ENCODE measurements at regions not wholly inside any gene's neighbourhood (a gene's known extent, or its start where the extent isn't known, plus 50 kb on each side); places are given as distances from the start of the nearest gene placed in this dataset.

- no peak overlapping the region for H3K27ac Mint-ChIP-seq
- no peaks in the 10 kb centered on the region for H3K4me1 Mint-ChIP-seq
- ATAC-seq = no peak
- H3K4me3 Mint-ChIP-seq = no peak overlapping the region
- H3K9me3 ChIP-seq (ENCODE audit: control insufficient read depth, low read length, poor library complexity, severe bottlenecking) = no peaks in the 10 kb centered on the region
- H3K27me3 Mint-ChIP-seq = no peaks in the 10 kb centered on the region
- H3K36me3 Mint-ChIP-seq (ENCODE audit: low read depth) = no peaks in the 10 kb centered on the region
- DNase-seq = no peak
These were observed 469.0 kb downstream of the CDH9 start for GRCh38 chr5:26569241-26569928.

GRCh38 chr5:26568316-26568715, 470.1 kb downstream of the CDH9 start:
- ATAC-seq (no peak), DNase-seq (no peak)
- no peak overlapping the region for H3K4me3 Mint-ChIP-seq
- H3K36me3 Mint-ChIP-seq (ENCODE audit: low read depth) = no peaks in the 10 kb centered on the region
- no peak overlapping the region for H3K27ac Mint-ChIP-seq
- H3K9me3 ChIP-seq (ENCODE audit: control insufficient read depth, low read length, poor library complexity, severe bottlenecking) = no peaks in the 10 kb centered on the region
- H3K4me1 Mint-ChIP-seq = no peaks in the 10 kb centered on the region
- H3K27me3 Mint-ChIP-seq = no peaks in the 10 kb centered on the region

GRCh38 chr5:26563979-26564378, 474.4 kb downstream of the CDH9 start:
- ATAC-seq = no peak
- H3K4me3 Mint-ChIP-seq = no peak overlapping the region
- no peak for DNase-seq
- H3K36me3 Mint-ChIP-seq (ENCODE audit: low read depth) = no peaks in the 10 kb centered on the region
- no peak overlapping the region for H3K27ac Mint-ChIP-seq
- H3K27me3 Mint-ChIP-seq = no peaks in the 10 kb centered on the region
- no peaks in the 10 kb centered on the region for H3K9me3 ChIP-seq (ENCODE audit: control insufficient read depth, low read length, poor library complexity, severe bottlenecking)
- H3K4me1 Mint-ChIP-seq = no peaks in the 10 kb centered on the region

- no peaks in the 10 kb centered on the region for H3K36me3 Mint-ChIP-seq (ENCODE audit: low read depth)
- H3K4me1 Mint-ChIP-seq = no peaks in the 10 kb centered on the region
- no peaks in the 10 kb centered on the region for H3K27me3 Mint-ChIP-seq
- ATAC-seq = no peak
- DNase-seq = no peak
- H3K27ac Mint-ChIP-seq = no peak overlapping the region
- no peaks in the 10 kb centered on the region for H3K9me3 ChIP-seq (ENCODE audit: control insufficient read depth, low read length, poor library complexity, severe bottlenecking)
- no peak overlapping the region for H3K4me3 Mint-ChIP-seq
These were observed 485.3 kb downstream of the CDH9 start for GRCh38 chr5:26553079-26553478.

- Mint-ChIP-seq H3K4me1 (no peaks in the 10 kb centered on the region), H3K36me3 (ENCODE audit: low read depth) (no peaks in the 10 kb centered on the region), H3K4me3 (no peak overlapping the region), H3K27me3 (no peaks in the 10 kb centered on the region), H3K27ac (no peak overlapping the region)
- DNase-seq (no peak), ATAC-seq (no peak)
- H3K9me3 ChIP-seq (ENCODE audit: control insufficient read depth, low read length, poor library complexity, severe bottlenecking) = no peaks in the 10 kb centered on the region
These were observed 494.4 kb downstream of the CDH9 start for GRCh38 chr5:26543987-26544386.

GRCh38 chr5:26538226-26538625, 500.2 kb downstream of the CDH9 start:
- Mint-ChIP-seq H3K4me3 (no peak overlapping the region), H3K36me3 (ENCODE audit: low read depth) (no peaks in the 10 kb centered on the region), H3K27me3 (no peaks in the 10 kb centered on the region), H3K27ac (no peak overlapping the region), H3K4me1 (no peaks in the 10 kb centered on the region)
- H3K9me3 ChIP-seq (ENCODE audit: control insufficient read depth, low read length, poor library complexity, severe bottlenecking) = no peaks in the 10 kb centered on the region
- ATAC-seq (no peak), DNase-seq (no peak)

- DNase-seq (no peak), ATAC-seq (no peak)
- Mint-ChIP-seq H3K27ac (no peak overlapping the region), H3K36me3 (ENCODE audit: low read depth) (no peaks in the 10 kb centered on the region), H3K4me1 (no peaks in the 10 kb centered on the region), H3K4me3 (no peak overlapping the region), H3K27me3 (no peaks in the 10 kb centered on the region)
- H3K9me3 ChIP-seq (ENCODE audit: control insufficient read depth, low read length, poor library complexity, severe bottlenecking) = no peaks in the 10 kb centered on the region
These were observed 503.2 kb downstream of the CDH9 start for GRCh38 chr5:26535215-26535614.

- H3K9me3 ChIP-seq (ENCODE audit: control insufficient read depth, low read length, poor library complexity, severe bottlenecking) = no peaks in the 10 kb centered on the region
- ATAC-seq (no peak), DNase-seq (no peak)
- H3K27ac Mint-ChIP-seq = no peak overlapping the region
- no peaks in the 10 kb centered on the region for H3K27me3 Mint-ChIP-seq
- no peak overlapping the region for H3K4me3 Mint-ChIP-seq
- no peaks in the 10 kb centered on the region for H3K36me3 Mint-ChIP-seq (ENCODE audit: low read depth)
- H3K4me1 Mint-ChIP-seq = no peaks in the 10 kb centered on the region
These were observed 508.1 kb downstream of the CDH9 start for GRCh38 chr5:26530305-26530704.

GRCh38 chr5:26519245-26519644, 519.1 kb downstream of the CDH9 start:
- Mint-ChIP-seq H3K4me1 (no peaks in the 10 kb centered on the region), H3K27me3 (no peaks in the 10 kb centered on the region), H3K27ac (no peak overlapping the region), H3K36me3 (ENCODE audit: low read depth) (no peaks in the 10 kb centered on the region), H3K4me3 (no peak overlapping the region)
- DNase-seq (no peak), ATAC-seq (no peak)
- peaks cover 4% of the 10 kb centered on the region for H3K9me3 ChIP-seq (ENCODE audit: control insufficient read depth, low read length, poor library complexity, severe bottlenecking)

- Mint-ChIP-seq H3K4me1 (no peaks in the 10 kb centered on the region), H3K36me3 (ENCODE audit: low read depth) (no peaks in the 10 kb centered on the region), H3K27me3 (no peaks in the 10 kb centered on the region), H3K4me3 (no peak overlapping the region), H3K27ac (no peak overlapping the region)
- ATAC-seq = no peak
- H3K9me3 ChIP-seq (ENCODE audit: control insufficient read depth, low read length, poor library complexity, severe bottlenecking) = peaks cover 4% of the 10 kb centered on the region
- DNase-seq = no peak
These were observed 520.3 kb downstream of the CDH9 start for GRCh38 chr5:26518065-26518464.

GRCh38 chr5:26498972-26499371, 539.4 kb downstream of the CDH9 start:
- Mint-ChIP-seq H3K27me3 (no peaks in the 10 kb centered on the region), H3K36me3 (ENCODE audit: low read depth) (no peaks in the 10 kb centered on the region), H3K27ac (no peak overlapping the region), H3K4me3 (no peak overlapping the region), H3K4me1 (no peaks in the 10 kb centered on the region)
- no peaks in the 10 kb centered on the region for H3K9me3 ChIP-seq (ENCODE audit: control insufficient read depth, low read length, poor library complexity, severe bottlenecking)
- no peak for ATAC-seq
- DNase-seq = no peak

GRCh38 chr5:26495437-26495836, 542.9 kb downstream of the CDH9 start:
- no peaks in the 10 kb centered on the region for H3K4me1 Mint-ChIP-seq
- H3K27me3 Mint-ChIP-seq = no peaks in the 10 kb centered on the region
- no peak for ATAC-seq
- no peak overlapping the region for H3K27ac Mint-ChIP-seq
- no peak for DNase-seq
- H3K4me3 Mint-ChIP-seq = no peak overlapping the region
- H3K9me3 ChIP-seq (ENCODE audit: control insufficient read depth, low read length, poor library complexity, severe bottlenecking) = no peaks in the 10 kb centered on the region
- no peaks in the 10 kb centered on the region for H3K36me3 Mint-ChIP-seq (ENCODE audit: low read depth)

- Mint-ChIP-seq H3K4me1 (no peaks in the 10 kb centered on the region), H3K27me3 (no peaks in the 10 kb centered on the region), H3K36me3 (ENCODE audit: low read depth) (no peaks in the 10 kb centered on the region), H3K27ac (no peak overlapping the region), H3K4me3 (no peak overlapping the region)
- DNase-seq = no peak
- no peak for ATAC-seq
- H3K9me3 ChIP-seq (ENCODE audit: control insufficient read depth, low read length, poor library complexity, severe bottlenecking) = no peaks in the 10 kb centered on the region
These were observed 545.4 kb downstream of the CDH9 start for GRCh38 chr5:26492906-26493459.

- no peaks in the 10 kb centered on the region for H3K9me3 ChIP-seq (ENCODE audit: control insufficient read depth, low read length, poor library complexity, severe bottlenecking)
- no peak overlapping the region for H3K4me3 Mint-ChIP-seq
- no peak for ATAC-seq
- H3K27ac Mint-ChIP-seq = no peak overlapping the region
- no peaks in the 10 kb centered on the region for H3K4me1 Mint-ChIP-seq
- no peaks in the 10 kb centered on the region for H3K36me3 Mint-ChIP-seq (ENCODE audit: low read depth)
- DNase-seq = no peak
- H3K27me3 Mint-ChIP-seq = no peaks in the 10 kb centered on the region
These were observed 550.8 kb downstream of the CDH9 start for GRCh38 chr5:26487553-26487952.
